Suprapubic skin (tissue), 4 donors: ENCODE measurements at regions not wholly inside any gene's neighbourhood (a gene's known extent, or its start where the extent isn't known, plus 50 kb on each side); places are given as distances from the start of the nearest gene placed in this dataset.

ENCODE experiments used
- CTCF ChIP-seq, 2 donors: fragments of 200-600 bp in 1 of 2; fragments of 450-650 bp in 1 of 2; sonication (generic) in 1 of 2; IDR thresholded peaks; one replicate each; pipeline ENCODE4 v1.5.1; 2016 to 2019; ENCODE audit warnings: antibody characterized with exemption in 2 of 2, mild to moderate bottlenecking in 1 of 2, moderate library complexity in 1 of 2
- EP300 ChIP-seq: sonication (generic); formaldehyde crosslinking; IDR thresholded peaks from one replicate; pipeline ENCODE4 v1.6.1; 2017; ENCODE audit warnings: antibody characterized with exemption
- POLR2A ChIP-seq, 2 donors: fragments of 450-650 bp; IDR thresholded peaks; one replicate each; pipeline ENCODE4 v1.6.1; 2017; ENCODE audit warnings: antibody characterized with exemption in 2 of 2, mild to moderate bottlenecking in 2 of 2, moderate library complexity in 2 of 2
- POLR2AphosphoS5 ChIP-seq, 3 donors: sonication (generic); formaldehyde crosslinking; IDR thresholded peaks; one replicate each; pipeline ENCODE4 v1.6.1; 2017; ENCODE audit warnings: antibody characterized with exemption in 3 of 3

- no peak for TF ChIP-seq CTCF (IDR thresholded peaks at IDR 0.05)
- TF ChIP-seq POLR2A (IDR thresholded peaks at IDR 0.05): no peak
- no peak for TF ChIP-seq POLR2AphosphoS5 (IDR thresholded peaks at IDR 0.05)
- TF ChIP-seq EP300: no peak
Observed at GRCh38 chr2:40773291-40773690, 321.4 kb upstream of the SLC8A1 start.
